ENCODE measurements at regions not wholly inside any gene's neighbourhood (a gene's known extent, or its start where the extent isn't known, plus 50 kb on each side); places are given as distances from the start of the nearest gene placed in this dataset.

GRCh38 chr7:41039386-41039953 is 663.4 kb downstream of the INHBA start:
- Histone ChIP-seq H3K9me3 (ENCODE audit: low read length) (no peaks in the 10 kb centered on the region), H3K36me3 (ENCODE audit: insufficient read depth, low read length) (no peaks in the 10 kb centered on the region), H3K4me2 (ENCODE audit: low read depth, low read length, poor library complexity, severe bottlenecking) (no peak overlapping the region), H3K27me3 (ENCODE audit: low read length) (no peaks in the 10 kb centered on the region), H3K4me1 (ENCODE audit: low read length) (no peaks in the 10 kb centered on the region), H3K4me3 (ENCODE audit: low read length) (no peak overlapping the region), H3K79me2 (ENCODE audit: low read length) (no peaks in the 10 kb centered on the region), H2AFZ (ENCODE audit: low read length) (no peak overlapping the region), H4K20me1 (ENCODE audit: insufficient read depth, low read depth, low read length) (no peaks in the 10 kb centered on the region), H3K9ac (ENCODE audit: low read length) (no peak overlapping the region), H3K9me2 (replicated peaks; ENCODE audit: insufficient read depth, low read length) (no peaks in the 10 kb centered on the region), H3K27ac (ENCODE audit: low read length) (no peak overlapping the region)
- DNase-seq, result no peak

DNA sequence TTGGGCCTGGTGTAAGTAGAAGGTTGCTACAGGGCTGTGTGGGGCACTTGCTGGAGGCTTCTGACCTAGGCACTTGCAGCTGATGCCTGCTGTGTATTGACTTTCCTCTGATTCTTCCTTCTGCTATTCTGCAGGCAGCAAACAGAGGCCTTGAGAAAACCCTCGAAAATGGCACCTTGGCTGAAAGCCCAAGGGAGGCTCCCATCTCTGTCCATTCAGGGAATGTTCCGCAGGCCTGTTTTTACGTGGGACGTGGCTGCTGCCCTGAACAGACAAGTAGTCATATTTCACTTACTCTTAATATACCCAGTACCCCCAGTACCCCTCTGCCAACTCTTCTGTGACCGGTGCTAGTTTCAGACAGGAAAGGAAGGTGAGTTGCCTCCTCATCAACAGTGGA is 664.7 kb downstream of the INHBA start:
- DNase-seq, result no peak
- H3K27ac ChIP-seq (ENCODE audit: low read length), result no peak overlapping the region
- no peak overlapping the region for H3K9ac ChIP-seq (ENCODE audit: low read length)
- no peaks in the 10 kb centered on the region for H3K79me2 ChIP-seq (ENCODE audit: low read length)
- H2AFZ ChIP-seq (ENCODE audit: low read length), result no peak overlapping the region
- H3K36me3 ChIP-seq (ENCODE audit: insufficient read depth, low read length), result no peaks in the 10 kb centered on the region
- no peaks in the 10 kb centered on the region for H4K20me1 ChIP-seq (ENCODE audit: insufficient read depth, low read depth, low read length)
- H3K9me3 ChIP-seq (ENCODE audit: low read length), result no peaks in the 10 kb centered on the region
- H3K4me3 ChIP-seq (ENCODE audit: low read length), result no peak overlapping the region
- no peaks in the 10 kb centered on the region for H3K9me2 ChIP-seq (replicated peaks; ENCODE audit: insufficient read depth, low read length)
- H3K27me3 ChIP-seq (ENCODE audit: low read length), result no peaks in the 10 kb centered on the region
- no peak overlapping the region for H3K4me2 ChIP-seq (ENCODE audit: low read depth, low read length, poor library complexity, severe bottlenecking)
- no peaks in the 10 kb centered on the region for H3K4me1 ChIP-seq (ENCODE audit: low read length)

GRCh38 chr7:41037691-41038090 is 665.2 kb downstream of the INHBA start:
- Histone ChIP-seq H3K9me2 (replicated peaks; ENCODE audit: insufficient read depth, low read length) (no peaks in the 10 kb centered on the region), H3K27me3 (ENCODE audit: low read length) (no peaks in the 10 kb centered on the region), H3K4me2 (ENCODE audit: low read depth, low read length, poor library complexity, severe bottlenecking) (no peak overlapping the region), H3K9ac (ENCODE audit: low read length) (no peak overlapping the region), H4K20me1 (ENCODE audit: insufficient read depth, low read depth, low read length) (no peaks in the 10 kb centered on the region), H3K9me3 (ENCODE audit: low read length) (no peaks in the 10 kb centered on the region), H3K4me1 (ENCODE audit: low read length) (no peaks in the 10 kb centered on the region), H3K79me2 (ENCODE audit: low read length) (no peaks in the 10 kb centered on the region), H3K27ac (ENCODE audit: low read length) (no peak overlapping the region), H3K36me3 (ENCODE audit: insufficient read depth, low read length) (no peaks in the 10 kb centered on the region), H2AFZ (ENCODE audit: low read length) (no peak overlapping the region), H3K4me3 (ENCODE audit: low read length) (no peak overlapping the region)
- no peak for DNase-seq

DNA sequence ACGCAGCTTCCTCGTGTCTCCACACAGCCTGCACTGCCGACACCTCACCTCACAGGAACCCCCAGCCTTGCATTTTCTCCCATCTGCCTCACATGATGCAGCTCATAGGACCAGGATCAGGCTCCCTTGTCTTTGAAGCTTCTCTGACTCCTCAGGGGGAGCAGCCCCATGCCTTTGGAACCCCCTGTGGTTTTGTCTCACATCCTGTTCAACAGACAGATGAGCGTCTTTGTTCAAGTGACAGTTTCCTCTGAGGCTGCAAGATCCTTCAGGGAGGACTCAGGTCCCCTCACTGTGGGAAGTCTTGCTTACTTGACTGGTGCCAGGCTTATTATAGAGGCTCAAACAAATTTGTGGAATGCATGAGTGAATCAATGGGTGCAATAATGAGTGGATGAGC is 667.1 kb downstream of the INHBA start:
- Histone ChIP-seq H3K36me3 (ENCODE audit: insufficient read depth, low read length) (no peaks in the 10 kb centered on the region), H3K4me2 (ENCODE audit: low read depth, low read length, poor library complexity, severe bottlenecking) (no peak overlapping the region), H2AFZ (ENCODE audit: low read length) (no peak overlapping the region), H3K27ac (ENCODE audit: low read length) (no peak overlapping the region), H3K79me2 (ENCODE audit: low read length) (no peaks in the 10 kb centered on the region), H3K27me3 (ENCODE audit: low read length) (no peaks in the 10 kb centered on the region), H3K4me1 (ENCODE audit: low read length) (no peaks in the 10 kb centered on the region), H4K20me1 (ENCODE audit: insufficient read depth, low read depth, low read length) (no peaks in the 10 kb centered on the region), H3K4me3 (ENCODE audit: low read length) (no peak overlapping the region), H3K9me3 (ENCODE audit: low read length) (no peaks in the 10 kb centered on the region), H3K9me2 (replicated peaks; ENCODE audit: insufficient read depth, low read length) (no peaks in the 10 kb centered on the region), H3K9ac (ENCODE audit: low read length) (no peak overlapping the region)
- DNase-seq, result no peak

DNA sequence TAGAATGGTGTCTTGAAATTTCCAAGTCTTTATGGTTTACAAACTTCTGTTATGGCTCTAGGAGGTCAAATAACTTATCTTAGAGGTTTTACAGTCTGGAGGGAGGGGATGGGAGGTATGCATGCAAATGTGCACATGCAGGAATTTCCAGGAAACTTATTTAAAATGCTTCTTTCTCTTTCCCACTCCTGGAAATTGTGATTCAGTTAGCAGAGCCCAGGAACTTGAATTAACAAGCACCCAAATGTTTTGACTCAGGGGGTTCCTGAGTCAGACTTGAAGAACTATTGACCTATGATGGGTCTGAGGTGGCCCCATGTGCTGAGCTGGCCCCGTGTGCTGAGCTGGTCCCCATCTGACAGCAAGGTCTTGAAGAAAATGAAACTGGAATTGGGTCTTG is 669.4 kb downstream of the INHBA start:
- Histone ChIP-seq H3K36me3 (ENCODE audit: insufficient read depth, low read length) (no peaks in the 10 kb centered on the region), H3K79me2 (ENCODE audit: low read length) (no peaks in the 10 kb centered on the region), H3K4me1 (ENCODE audit: low read length) (no peaks in the 10 kb centered on the region), H3K9me3 (ENCODE audit: low read length) (no peaks in the 10 kb centered on the region), H3K4me3 (ENCODE audit: low read length) (no peak overlapping the region), H3K9me2 (replicated peaks; ENCODE audit: insufficient read depth, low read length) (no peaks in the 10 kb centered on the region), H3K27ac (ENCODE audit: low read length) (no peak overlapping the region), H4K20me1 (ENCODE audit: insufficient read depth, low read depth, low read length) (no peaks in the 10 kb centered on the region), H3K27me3 (ENCODE audit: low read length) (no peaks in the 10 kb centered on the region), H3K9ac (ENCODE audit: low read length) (no peak overlapping the region), H3K4me2 (ENCODE audit: low read depth, low read length, poor library complexity, severe bottlenecking) (no peak overlapping the region), H2AFZ (ENCODE audit: low read length) (no peak overlapping the region)
- DNase-seq, result no peak

DNA sequence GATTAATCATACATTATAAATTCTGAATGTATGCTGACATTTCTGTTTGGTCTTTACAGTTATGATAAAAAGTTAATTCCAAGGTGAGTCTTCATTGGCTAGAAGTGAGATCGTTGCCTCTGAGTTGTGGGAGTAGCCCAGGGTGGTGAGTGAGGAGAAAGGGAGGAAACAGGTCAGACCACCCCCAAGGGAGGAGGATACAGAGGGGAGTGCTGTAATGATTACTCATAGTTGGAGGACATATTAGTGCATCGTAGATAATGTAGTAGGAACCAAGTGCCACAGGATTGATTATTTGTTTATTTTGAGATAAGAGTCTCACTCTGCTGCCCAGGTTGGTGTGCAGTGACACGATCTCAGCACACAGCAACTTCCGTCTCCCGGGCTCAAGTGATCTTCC is 672.2 kb downstream of the INHBA start:
- H3K4me1 ChIP-seq (ENCODE audit: low read length), result no peaks in the 10 kb centered on the region
- H3K9me2 ChIP-seq (replicated peaks; ENCODE audit: insufficient read depth, low read length), result no peaks in the 10 kb centered on the region
- no peak overlapping the region for H2AFZ ChIP-seq (ENCODE audit: low read length)
- no peak overlapping the region for H3K4me3 ChIP-seq (ENCODE audit: low read length)
- H3K9me3 ChIP-seq (ENCODE audit: low read length), result no peaks in the 10 kb centered on the region
- no peak overlapping the region for H3K27ac ChIP-seq (ENCODE audit: low read length)
- H3K36me3 ChIP-seq (ENCODE audit: insufficient read depth, low read length), result no peaks in the 10 kb centered on the region
- H4K20me1 ChIP-seq (ENCODE audit: insufficient read depth, low read depth, low read length), result no peaks in the 10 kb centered on the region
- no peaks in the 10 kb centered on the region for H3K79me2 ChIP-seq (ENCODE audit: low read length)
- no peak overlapping the region for H3K4me2 ChIP-seq (ENCODE audit: low read depth, low read length, poor library complexity, severe bottlenecking)
- DNase-seq, result no peak
- H3K27me3 ChIP-seq (ENCODE audit: low read length), result no peaks in the 10 kb centered on the region
- H3K9ac ChIP-seq (ENCODE audit: low read length), result no peak overlapping the region

DNA sequence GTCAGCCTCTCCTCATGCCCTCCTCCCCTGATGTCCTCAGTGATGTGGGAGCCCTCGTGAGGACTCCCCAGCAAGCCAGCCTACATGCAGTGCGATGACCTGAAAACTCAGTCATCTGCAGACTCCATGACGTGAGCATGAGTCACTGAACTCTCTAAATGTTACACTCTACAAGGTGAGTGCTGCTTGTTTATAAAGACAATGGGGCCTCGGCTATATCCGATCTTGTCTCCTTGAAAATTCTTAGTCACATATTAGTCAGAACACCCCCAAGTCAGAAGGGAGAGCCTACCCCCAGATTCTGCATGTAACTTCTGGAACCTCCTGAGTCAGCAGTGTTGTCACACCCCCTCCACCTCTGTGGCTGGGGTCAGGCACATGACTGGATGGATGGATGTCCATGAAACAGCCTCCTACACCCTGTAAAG is 673.8 kb downstream of the INHBA start:
- Histone ChIP-seq H2AFZ (ENCODE audit: low read length) (no peak overlapping the region), H3K4me2 (ENCODE audit: low read depth, low read length, poor library complexity, severe bottlenecking) (no peak overlapping the region), H3K4me3 (ENCODE audit: low read length) (no peak overlapping the region), H3K36me3 (ENCODE audit: insufficient read depth, low read length) (no peaks in the 10 kb centered on the region), H3K27ac (ENCODE audit: low read length) (no peak overlapping the region), H3K9me2 (replicated peaks; ENCODE audit: insufficient read depth, low read length) (no peaks in the 10 kb centered on the region), H3K79me2 (ENCODE audit: low read length) (no peaks in the 10 kb centered on the region), H3K27me3 (ENCODE audit: low read length) (no peaks in the 10 kb centered on the region), H3K9ac (ENCODE audit: low read length) (no peak overlapping the region), H4K20me1 (ENCODE audit: insufficient read depth, low read depth, low read length) (no peaks in the 10 kb centered on the region), H3K9me3 (ENCODE audit: low read length) (no peaks in the 10 kb centered on the region), H3K4me1 (ENCODE audit: low read length) (no peaks in the 10 kb centered on the region)
- DNase-seq, result no peak

DNA sequence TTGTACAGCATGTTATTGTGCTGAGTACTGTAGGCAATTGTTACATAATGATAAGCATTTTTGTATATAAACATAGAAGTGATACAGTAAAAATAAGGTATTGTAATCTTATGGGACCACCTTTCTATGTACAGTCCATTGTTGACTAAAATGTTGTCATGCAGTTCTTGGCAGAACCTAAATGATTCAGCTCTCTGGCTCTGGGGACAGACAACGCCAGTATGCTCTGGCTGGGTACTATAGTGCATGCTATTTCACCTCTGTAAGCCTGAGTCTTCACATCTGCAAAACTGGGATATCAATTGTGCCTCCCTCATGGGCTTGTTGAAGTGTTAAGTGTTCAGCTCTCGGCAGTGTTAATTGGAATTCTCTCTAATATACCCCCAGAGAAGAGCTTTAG is 674.3 kb downstream of the INHBA start:
- no peak overlapping the region for H3K4me2 ChIP-seq (ENCODE audit: low read depth, low read length, poor library complexity, severe bottlenecking)
- no peaks in the 10 kb centered on the region for H3K4me1 ChIP-seq (ENCODE audit: low read length)
- no peak overlapping the region for H3K9ac ChIP-seq (ENCODE audit: low read length)
- H3K9me3 ChIP-seq (ENCODE audit: low read length), result no peaks in the 10 kb centered on the region
- H3K9me2 ChIP-seq (replicated peaks; ENCODE audit: insufficient read depth, low read length), result no peaks in the 10 kb centered on the region
- no peak overlapping the region for H3K27ac ChIP-seq (ENCODE audit: low read length)
- no peaks in the 10 kb centered on the region for H3K79me2 ChIP-seq (ENCODE audit: low read length)
- H3K27me3 ChIP-seq (ENCODE audit: low read length), result no peaks in the 10 kb centered on the region
- H4K20me1 ChIP-seq (ENCODE audit: insufficient read depth, low read depth, low read length), result no peaks in the 10 kb centered on the region
- H3K36me3 ChIP-seq (ENCODE audit: insufficient read depth, low read length), result no peaks in the 10 kb centered on the region
- H2AFZ ChIP-seq (ENCODE audit: low read length), result no peak overlapping the region
- DNase-seq, result no peak
- H3K4me3 ChIP-seq (ENCODE audit: low read length), result no peak overlapping the region
